NB4 (cell line): ENCODE measurements at regions not wholly inside any gene's neighbourhood (a gene's known extent, or its start where the extent isn't known, plus 50 kb on each side); places are given as distances from the start of the nearest gene placed in this dataset.

Experiments used
- CTCF ChIP-seq: IDR thresholded peaks from one replicate; pipeline ENCODE4 v1.5.1; 2012; ENCODE audit warnings: low read depth, low read length
- MYC ChIP-seq: IDR thresholded peaks from 2 replicates; pipeline ENCODE4 v1.6.1; 2011; ENCODE audit warnings: low read depth, low read length
- POLR2A ChIP-seq: IDR thresholded peaks from 2 replicates; pipeline ENCODE4 v1.6.1; 2011; ENCODE audit warnings: mild to moderate bottlenecking; ENCODE audit not compliant: insufficient read length; ENCODE audit errors: extremely low read depth

GRCh38 chr6:98775205-98775604 is 59.2 kb upstream of the POU3F2 start:
- TF ChIP-seq CTCF (no peak), POLR2A (no peak), MYC (no peak)
